HG03045 (cell line): ENCODE measurements at regions not wholly inside any gene's neighbourhood (a gene's known extent, or its start where the extent isn't known, plus 50 kb on each side); places are given as distances from the start of the nearest gene placed in this dataset.
"Not testable (repeated sequence)": the region's sequence is repeated elsewhere in the genome, so short reads cannot be mapped to it uniquely, and the experiment has no call there.

Source experiments
- ATAC-seq: cut with Tn5 transposase; IDR thresholded peaks from one replicate; pipeline ENCODE4 v1.9.1; 2021; ENCODE audit warnings: mild to moderate bottlenecking, moderate library complexity; ENCODE audit not compliant: unreplicated experiment

- ATAC-seq, result no peak
Measured at GRCh38 chr5:33205079-33205478, 235.7 kb upstream of the TARS1 start.

DNA sequence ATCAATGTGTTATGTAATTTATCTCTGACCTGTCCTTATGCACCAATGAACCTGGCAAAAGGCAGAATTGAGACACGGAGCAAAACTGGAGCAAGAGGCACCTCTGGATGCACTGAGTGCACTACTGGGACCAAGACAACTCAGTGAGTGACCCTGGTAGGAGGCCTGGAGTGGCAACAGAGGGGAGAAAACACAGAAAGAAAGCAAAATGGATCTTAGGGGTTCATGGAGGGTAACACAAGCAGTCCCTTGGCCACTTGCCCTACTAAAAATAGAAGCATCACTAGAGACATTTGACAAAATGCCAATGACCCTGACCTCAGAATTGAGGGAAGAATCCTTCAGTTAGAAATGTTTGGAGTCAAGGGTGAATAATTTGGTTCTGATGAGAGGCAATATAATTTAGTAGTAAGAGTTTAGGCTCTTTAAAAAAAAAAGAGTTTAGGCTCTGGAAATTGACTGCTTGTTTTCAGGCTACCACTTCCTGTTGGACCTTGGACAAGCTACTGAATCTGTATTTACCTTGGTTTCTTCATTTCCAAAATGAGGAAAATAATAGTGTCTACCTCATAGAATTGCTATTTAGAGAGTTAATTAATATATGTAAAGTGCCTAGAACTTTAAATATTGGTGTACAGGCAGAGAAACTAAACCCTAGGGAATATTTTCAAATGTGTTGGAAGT, 234.9 kb upstream of the TARS1 start:
- ATAC-seq, result no peak

DNA sequence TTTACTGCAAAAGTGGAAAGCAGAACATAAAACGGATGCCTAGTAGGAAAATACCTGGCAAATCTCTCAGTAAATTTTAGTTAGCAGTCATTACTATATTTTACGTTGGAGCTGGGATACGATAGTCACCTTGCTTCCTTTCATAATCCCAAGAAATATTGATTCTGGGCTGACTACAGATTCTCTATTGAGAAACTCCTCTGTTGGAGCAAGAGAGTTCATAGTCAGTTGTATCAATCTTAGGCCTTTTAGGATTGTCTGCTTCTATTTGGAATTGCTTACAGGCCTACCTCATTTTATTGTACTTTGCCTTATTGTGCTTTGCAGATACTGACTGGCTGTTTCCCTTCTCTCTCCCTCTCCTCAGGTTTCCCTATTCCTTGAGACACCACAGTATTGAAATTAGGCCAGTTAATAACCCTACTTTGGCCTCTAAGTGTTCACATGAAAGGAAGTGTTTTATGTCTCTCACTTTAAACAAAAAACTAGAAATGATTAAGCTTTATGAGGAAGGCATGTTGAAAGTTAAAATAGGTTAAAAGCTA, 233.7 kb upstream of the TARS1 start:
- ATAC-seq, result no peak

DNA sequence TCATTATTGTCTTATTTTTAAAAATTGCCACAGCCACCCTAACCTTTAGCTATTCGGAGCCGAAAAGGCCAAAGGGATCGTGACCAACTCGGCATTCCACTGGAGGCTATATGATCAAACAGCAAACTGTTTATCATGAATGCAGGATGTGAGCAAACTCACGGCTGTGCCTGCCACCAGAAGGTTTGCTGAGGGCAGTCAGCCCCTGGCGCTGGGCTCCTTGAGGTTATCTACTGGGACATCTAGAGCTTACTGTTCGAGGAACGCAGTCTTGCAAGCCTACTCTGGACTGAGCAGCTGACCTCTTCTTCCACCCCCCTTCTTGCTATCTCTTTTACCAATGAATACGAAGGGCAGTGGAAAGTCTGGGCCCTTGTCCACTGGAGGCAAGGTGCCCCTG, 231.5 kb upstream of the TARS1 start:
- no peak for ATAC-seq

DNA sequence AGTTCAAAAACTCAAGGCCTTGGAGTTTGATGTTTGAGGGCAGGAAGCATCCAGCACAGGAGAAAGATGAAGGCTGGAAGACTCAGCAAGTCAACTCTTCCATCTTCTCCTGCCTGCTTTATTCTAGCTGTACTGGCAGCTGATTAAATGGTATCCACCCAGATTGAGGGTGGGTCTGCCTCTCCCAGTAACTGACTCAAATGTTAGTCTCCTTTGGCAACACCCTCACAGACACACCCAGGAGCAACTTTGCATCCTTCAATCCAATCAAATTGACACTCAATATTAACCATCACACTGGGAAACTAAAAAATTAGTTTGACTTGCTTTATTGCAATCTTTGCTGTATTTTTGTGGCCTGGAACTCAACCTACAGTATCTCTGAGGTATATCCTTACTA, 230.5 kb upstream of the TARS1 start:
- not testable (repeated sequence) for ATAC-seq

DNA sequence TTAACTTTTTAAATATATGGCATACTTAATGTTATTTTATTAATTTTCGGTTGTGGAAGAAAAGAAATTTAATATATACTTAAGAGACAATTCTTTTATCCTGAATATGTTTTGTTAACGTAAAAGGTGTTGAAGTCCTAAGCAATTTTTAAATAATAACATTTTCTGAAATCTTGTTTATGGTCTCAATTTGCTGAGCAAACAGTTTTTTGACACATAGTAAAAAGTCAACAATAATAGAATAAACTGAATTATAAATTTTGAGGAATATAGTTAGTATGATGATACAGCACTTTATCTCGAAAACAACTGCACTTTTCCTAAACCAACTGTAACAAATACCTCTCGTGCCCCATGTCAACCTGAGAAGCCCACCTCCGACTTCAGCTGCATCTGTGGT, 229.8 kb upstream of the TARS1 start:
- ATAC-seq, result no peak

- ATAC-seq, result no peak
Measured at GRCh38 chr5:33212439-33212838, 228.3 kb upstream of the TARS1 start.

- no peak for ATAC-seq
Measured at GRCh38 chr5:33212900-33213299, 227.9 kb upstream of the TARS1 start.

GRCh38 chr5:33223563-33224284, 217.0 kb upstream of the TARS1 start:
- ATAC-seq, result no peak

DNA sequence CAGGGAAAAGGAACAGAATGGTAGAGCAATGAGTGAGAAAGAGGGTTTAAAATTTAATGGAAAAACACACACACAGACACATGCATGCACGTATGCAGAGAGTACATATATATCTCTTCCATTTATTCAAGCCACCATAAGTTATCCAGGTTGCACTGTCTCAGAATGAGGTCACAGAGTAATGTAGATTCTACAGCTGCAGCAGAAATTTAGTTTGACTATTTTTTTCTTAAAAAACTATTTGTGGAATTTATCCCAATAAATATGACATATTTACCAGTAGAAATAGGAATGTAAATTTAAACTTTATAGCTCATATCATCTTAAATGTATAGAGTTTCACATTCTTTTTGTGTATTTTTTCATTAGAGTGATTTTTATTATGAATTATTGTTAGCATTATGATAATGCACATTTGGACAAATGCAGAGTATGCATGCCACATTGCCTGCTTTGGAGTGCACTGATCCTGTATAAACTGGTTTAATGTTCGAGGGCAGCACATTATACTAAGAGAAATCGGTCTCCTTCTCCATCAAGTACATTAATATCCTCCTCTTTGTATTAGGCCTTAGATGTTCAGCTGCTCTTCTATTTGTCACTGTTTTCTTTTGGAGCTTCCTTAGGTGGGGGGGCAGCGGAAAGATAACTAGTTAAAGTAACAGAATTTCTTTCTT, 216.3 kb upstream of the TARS1 start:
- no peak for ATAC-seq

- ATAC-seq, result no peak
Measured at GRCh38 chr5:33227247-33227646, 213.5 kb upstream of the TARS1 start.

DNA sequence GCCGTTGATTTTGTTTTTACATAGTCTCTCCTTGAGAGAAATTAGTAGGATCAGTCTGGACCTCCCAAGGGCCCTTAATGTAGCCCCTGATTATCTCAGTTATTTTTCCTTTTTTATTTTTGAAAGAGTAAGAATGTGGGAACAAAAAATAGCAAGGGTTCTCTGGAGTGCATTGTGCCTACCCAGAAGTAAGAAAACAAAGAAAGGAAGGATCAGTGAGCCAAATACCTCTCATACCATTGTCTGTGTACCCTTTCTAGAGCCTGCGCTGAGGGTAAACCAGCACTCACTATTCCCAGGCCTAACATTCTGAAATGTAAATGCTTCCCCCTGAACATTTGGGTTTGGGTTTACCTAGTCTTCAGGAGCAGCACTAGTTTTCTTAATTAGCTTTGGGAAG, 213.0 kb upstream of the TARS1 start:
- ATAC-seq, result no peak

DNA sequence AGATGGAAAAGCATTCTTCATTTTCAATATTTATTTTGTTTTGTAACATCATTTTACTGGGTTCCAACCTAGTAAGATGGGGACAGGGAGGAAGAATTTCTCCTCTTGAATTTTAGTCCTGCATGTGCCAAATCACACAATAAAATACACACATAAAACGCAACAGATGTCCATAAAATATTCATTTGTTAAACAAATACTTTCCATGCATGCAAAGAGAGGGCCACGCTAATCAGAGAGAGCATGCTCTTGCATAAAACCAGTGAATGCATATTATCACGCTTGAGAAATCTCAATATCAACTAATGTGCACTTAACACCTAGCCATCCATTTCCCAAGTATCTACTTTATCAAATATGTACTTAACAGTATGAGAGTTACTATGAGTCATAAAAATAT, 212.6 kb upstream of the TARS1 start:
- ATAC-seq, result no peak

DNA sequence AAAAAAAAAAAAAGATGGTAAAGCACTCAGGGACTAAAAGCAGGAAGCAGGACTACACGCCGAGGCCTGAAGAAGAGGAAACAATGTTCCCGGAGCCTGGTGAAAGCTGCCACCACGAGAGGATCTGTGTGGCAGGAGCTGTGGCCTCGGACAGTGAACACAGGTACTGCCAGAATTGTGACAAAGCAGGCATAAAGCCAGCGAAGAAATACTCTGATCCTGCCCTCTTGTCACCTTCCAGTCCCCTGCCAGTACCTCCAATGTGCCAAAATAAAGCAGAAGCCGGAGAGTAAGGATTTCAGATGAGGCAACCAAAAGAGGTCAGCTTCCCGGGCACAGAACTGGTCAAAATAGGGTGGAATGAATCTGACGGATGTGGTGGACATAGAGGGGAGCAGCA, 211.5 kb upstream of the TARS1 start:
- ATAC-seq, result no peak

DNA sequence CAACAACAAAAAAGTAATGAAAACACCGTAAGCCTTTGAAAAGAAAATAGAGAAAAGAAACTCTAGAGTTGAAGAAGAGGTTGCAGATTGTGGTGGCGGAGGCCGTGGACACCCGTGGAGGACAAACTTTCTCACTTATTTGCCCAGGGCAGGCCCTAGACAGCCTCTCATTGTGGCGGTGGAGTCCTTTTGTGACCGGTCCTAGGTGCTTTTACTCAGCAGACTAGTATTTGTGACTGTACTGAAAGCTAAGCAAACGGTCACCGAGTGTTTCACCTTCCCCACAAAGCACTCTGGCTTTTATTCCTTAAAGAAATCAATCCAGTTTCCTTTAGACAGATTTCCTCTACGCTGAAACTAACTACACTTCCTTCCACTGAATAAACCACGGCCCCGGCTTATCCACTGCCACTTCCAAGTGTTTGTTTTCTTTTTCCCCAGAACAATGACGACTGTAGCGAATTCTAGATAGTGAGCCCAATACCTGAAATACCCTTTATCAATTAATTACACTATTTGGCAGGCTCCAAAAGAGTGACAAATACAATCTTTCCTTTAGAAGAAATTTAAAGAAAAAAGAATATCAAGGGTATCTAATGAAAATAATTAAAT, 210.2 kb upstream of the TARS1 start:
- no peak for ATAC-seq

- ATAC-seq, result no peak
Measured at GRCh38 chr5:33231214-33231710, 209.5 kb upstream of the TARS1 start.

GRCh38 chr5:33231935-33232334, 208.8 kb upstream of the TARS1 start:
- no peak for ATAC-seq

DNA sequence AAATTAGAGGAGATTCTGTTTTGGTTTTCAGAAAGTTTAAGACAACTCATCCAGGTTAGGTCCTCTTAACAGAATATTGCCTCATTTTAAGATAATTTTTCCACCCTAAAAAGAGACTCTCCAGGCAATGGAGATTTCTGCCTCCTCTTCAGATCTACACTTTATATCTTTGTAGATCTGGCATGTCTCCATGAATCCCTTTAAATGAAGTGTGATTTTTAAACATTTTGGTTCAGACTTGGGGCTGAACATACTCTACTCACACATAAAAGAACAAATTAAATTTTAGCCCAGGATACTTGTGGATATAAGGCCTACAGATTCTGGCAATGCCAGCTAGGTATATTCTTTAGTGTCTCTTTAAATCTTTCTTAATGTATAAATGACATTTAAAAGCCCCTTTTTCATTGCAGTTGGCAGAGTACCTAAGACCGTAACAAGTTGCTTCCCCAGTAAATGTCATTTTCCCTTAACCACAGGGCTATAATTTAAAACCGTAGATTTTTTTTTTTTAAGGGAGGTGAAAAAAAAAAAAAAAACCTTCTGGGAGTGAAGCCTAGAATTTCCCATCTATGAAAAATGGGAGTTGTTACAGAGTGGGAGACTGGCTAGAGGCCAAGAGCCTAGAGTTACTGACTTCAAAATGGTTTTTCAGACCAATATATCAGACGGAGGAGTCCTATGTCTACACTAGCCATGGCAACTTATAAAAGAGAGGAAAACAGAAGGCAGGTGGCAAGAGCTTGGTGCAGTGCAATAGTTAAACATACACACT, 207.8 kb upstream of the TARS1 start:
- ATAC-seq, result no peak

GRCh38 chr5:33235304-33235703, 205.5 kb upstream of the TARS1 start:
- ATAC-seq, result no peak

DNA sequence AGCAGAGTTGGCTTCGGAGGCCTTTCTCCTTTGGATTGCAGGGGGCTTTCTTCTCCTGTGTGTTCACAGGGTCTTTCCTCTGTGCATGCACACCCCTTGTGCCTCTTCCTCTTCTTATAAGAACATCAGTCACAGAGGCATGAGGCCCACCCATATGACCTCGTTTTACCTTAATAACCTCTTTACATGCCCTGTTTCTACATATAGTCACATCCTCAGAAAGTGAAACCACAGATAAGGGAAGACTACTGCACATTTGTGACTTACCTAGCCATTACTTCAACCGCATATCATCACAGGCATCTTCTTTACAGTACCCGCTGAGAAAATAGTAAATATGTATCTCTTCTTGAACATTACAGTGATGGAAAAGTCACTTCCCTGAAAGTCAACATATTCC, 204.9 kb upstream of the TARS1 start:
- ATAC-seq, result no peak

- ATAC-seq, result no peak
Measured at GRCh38 chr5:33237471-33237870, 203.3 kb upstream of the TARS1 start.
